Activated CD4-positive, alpha-beta T cell treated with anti-CD3 and anti-CD28 coated beads, Interleukin-10, Interleukin-2, amounts not matched to agents 100 ng/mL and 50 ng/mL, durations not matched to agents 16 hours and 8 hours (primary cell): ENCODE measurements at regions not wholly inside any gene's neighbourhood (a gene's known extent, or its start where the extent isn't known, plus 50 kb on each side); places are given as distances from the start of the nearest gene placed in this dataset.

Source experiments
- DNase-seq: peaks from one replicate; pipeline ENCODE4 v3.0.0-alpha.2; 2020

DNA sequence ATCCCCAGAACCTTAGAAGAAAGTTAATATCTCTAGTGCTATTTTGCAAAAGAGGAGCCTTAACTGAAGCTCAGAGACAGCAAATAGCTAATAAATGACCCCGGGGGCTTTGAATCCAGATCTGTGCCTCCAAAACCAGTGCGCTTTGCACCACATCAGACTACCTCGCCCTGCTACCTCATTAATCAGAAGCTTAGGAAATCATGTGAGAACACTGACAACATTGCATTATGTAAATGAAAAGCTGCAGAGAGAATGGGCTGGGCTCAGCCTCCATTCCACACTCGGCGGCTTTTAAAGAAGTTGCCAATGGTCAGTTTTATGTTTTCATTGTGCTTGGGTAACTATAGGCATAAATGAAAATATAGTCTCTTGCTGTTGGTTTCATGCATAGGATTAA is 54.0 kb upstream of the STMND1 start:
- DNase-seq = no peak

DNA sequence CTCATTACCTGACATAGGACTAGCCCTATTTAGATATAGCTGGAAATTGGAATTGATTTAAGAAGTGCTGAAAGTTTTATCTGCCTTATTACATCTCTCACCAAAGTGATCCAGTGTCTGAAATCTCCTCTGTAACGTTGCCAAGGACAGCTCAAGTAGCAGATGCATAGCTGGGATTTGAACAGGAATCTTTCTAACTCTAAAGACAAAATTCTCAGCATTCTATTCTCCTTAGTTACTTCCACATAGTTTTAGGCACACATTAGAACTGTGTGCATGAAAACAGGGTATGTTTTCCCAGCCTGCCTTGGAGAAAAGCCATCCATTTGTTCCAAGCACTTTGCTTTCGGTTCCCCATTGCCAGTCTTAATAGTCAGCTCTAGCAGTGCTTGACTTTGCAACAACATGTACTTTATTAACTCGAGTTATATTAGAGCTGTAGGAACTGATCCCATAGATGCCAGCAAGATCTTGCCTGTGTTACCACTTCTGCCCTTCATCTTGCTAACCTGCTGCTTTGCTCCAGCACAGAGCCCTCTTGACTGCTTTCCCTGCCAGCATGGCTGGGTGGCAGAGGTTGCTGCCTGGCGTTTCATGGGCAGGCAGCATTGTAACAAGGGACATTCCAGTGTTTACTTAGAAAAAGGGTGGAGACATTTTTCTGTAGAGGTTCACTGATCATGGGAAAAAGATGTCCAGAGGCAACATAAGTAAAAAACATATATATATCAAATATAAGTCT is 56.1 kb upstream of the STMND1 start:
- DNase-seq = no peak

DNA sequence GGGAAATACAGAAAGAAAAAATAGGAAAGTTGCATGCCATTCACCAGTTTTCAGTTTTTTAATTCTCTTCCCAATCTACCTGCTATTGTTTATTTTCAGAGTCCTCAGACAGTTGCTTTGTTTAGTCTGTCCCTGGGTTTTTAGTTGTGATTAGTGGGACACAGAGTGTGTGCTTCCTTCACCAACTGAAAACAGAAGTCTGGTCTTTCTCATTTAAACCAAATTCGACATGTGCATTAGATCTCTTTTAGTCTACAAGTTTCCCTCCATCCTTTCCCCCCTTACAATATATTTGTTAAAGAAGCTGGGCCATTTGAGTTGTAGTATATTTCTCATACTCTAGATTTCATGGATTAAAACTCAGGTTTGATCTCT is 58.7 kb upstream of the STMND1 start:
- no peak for DNase-seq

DNA sequence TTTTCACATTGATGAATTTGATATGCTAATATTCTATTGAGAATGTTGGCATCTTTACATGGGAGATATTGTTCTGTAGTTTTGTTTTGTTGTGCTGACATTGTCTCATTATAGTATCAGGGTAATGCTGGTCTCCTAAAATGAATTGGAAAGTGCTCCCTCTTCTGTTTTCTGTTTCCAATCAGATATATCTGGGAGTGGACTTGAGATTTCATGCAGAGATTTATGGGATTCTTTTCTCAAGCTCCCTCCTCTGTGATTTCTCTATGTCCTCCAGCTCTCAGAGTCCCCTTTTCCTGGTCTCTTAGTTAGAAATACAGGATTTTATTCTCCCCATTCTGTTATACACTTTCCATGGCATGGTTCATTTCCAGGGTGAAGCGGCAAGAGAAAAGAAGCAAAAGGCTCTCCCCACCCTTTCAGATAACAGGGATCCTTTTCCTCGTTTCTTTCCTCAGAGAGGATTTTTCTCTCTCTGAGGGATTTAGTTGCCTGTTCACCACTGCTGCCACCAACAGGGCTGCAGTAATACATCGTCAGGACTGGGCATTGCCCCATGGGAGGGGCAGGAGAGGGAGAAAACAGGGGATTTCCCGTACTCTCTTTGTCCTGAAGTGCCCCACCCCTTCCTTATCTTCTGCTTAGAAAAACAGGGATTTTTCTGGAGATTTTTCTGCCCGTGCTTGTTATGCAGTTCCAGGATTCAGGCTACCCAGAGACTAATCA is 59.3 kb upstream of the STMND1 start:
- DNase-seq = peak; percentile 1

DNA sequence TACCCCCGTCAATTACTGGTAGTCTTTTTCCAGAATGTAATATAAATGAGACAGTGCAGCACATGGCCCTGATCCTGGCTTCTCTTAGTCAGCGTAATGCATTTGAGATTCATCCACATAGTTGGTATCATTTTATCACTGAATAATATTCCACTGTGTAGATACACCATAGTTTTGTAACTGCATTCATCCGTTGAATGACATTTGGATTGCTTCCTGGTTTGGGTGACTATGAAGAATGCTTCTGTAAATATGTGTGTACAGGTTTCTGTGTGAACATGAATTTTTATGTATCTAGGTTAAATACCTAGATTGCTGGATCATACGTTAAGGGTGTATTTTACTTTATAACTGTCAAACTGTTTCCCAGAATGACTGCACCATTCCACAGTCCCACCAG is 62.6 kb upstream of the STMND1 start:
- no peak for DNase-seq

DNA sequence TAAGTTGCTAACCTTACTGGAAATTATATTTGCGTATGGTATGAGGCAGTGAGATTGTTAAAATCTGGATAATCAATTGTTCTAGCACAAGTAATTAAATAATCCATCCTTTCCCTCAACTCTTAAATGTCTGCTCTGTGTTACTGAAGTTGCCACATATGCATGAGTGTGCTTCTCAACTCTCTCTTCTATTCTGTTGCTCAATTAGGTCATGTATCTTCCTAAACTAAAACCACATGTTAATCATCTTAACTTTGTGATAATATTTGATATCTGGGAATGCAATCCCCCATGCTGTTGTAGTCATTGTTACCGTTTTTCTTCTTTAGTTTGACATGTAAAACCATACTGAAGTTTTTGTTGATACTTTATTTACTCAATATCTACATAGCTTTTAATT is 63.5 kb upstream of the STMND1 start:
- no peak for DNase-seq

DNA sequence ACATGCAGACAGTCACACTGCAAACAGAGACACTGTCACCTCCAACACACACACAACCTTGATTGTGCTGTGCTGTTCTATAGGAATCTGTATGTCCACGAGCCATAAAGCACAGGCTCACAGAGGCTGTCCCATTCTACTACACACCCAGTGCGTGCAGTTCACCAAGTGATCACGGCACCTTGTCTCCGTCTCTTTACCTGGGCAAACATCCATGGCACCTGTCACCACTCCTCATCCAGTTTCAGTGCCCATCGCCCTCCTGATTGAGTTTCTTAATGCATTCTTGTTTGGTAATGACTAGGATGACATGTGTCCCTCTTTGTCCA is 65.8 kb upstream of the STMND1 start:
- no peak for DNase-seq

DNA sequence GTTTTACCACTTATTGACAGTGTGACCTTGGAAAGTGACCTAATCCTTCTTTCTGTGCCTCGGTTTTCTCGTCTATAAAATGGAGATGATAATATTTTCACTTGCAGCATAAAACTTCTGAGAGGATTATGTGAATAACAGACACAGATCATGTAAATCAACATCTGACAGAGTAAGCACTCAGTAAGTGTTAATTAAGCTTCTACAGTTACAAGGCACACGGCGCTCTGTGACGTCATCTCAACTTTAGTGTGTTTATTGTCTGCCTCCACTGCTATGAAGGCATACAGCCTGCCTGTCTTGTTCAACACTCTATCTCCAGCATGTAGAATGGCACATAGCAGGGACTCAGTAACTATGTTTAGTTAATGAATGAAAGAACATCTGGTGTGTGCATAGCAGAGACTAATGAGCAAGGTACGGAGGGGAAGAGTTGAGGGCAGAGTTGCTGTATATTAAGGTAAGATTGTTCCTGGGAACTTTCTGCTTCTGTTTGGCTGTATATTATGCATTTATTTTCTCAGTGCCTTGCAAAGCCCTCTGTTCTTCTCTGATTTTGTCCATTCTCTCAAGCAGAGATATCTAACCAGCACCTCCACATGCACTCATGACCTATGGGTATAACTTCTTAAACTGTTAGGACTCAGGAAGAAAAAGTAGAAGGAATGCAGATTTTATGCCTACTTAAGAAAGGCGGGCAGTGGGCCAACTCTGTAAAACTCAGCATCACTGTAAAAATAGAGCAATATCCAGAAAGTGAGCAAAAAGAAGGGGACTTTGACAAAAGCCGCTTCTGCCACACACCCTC is 66.4 kb upstream of the STMND1 start:
- DNase-seq = no peak

DNA sequence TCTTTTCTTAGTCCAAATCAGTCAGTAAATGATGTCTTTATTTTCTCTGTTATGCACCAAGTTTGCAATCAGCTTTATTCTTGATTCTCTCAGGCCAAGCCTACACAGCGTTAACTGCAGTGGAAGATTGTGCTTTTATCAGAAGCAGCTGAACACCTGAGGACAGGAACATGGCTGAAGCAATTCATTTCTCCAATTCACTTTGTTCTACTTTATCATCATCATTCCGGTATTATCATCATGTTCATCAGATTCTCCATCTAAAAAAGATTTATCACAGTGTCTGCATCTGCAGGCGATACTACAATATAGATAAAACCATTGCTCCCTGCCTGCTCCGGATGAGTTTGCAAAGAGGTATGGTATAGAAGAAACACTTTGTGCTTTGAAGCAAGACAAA is 68.1 kb upstream of the STMND1 start:
- no peak for DNase-seq

DNA sequence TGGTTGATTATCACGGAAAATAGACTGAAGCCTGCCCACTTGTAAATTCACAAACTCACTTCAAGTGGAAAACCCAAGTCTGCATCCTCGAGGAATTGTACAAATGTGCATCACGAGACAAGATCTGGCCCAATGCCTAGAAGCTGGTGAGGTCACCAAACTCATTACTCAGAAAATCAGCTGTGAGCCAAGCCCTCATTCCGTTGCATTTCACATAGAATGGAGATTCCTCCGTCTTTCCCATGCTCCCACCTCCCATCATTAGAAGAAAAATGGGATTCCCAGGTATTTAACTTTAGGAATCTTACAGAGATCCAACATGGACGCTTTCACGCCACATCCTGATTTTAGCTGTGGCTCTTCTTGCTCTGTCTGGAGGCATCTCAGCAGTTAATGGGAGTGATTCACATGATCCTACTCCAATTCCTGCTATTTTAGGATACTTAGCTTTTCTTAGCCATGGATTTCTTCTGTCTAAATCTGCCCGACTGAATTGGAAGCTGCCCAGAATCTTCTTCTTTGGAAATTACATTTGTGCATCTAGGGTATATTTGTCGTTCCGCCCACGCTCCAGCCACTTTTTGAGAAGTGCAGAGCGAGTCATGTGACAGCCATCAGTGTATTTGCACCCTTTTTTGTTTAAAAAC is 68.7 kb upstream of the STMND1 start:
- no peak for DNase-seq

DNA sequence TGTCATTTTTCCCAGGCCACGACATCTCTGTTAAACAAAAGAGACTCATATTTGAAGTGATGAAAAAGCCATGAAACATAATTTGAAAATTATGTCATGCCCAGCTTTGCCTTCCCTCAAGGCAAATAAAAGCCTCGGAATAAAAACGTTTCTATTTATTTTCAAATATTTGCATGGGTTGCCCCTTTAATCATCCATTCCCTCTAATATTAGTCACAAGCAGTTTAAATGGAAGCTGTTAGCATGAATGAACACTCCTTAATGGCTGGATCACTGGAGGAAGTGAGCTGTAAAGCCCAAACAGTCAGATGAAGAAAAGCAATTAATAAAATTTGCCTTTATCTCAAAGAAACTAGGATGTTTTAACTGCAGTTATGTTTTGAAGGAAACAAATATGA is 69.3 kb upstream of the STMND1 start:
- no peak for DNase-seq

DNA sequence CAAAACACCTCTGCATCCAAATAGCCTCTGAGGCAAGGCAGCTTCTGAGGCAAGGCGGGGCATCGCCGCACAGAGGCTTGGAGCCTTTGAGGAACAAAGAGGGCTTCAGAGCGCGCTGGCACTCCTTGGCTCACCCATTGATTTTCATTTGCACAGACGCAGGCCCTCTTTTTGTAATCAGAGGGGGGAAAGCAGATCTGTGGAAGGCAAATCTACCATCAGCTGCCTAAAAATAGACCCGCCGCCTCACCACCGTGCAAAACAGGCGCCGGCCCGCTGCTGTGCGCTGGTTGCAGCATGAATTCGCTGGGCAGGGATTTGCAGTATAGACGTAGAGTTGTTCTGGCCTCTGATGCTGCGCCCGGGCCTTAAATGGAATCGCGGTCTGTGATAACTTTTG is 69.9 kb upstream of the STMND1 start:
- DNase-seq = no peak

DNA sequence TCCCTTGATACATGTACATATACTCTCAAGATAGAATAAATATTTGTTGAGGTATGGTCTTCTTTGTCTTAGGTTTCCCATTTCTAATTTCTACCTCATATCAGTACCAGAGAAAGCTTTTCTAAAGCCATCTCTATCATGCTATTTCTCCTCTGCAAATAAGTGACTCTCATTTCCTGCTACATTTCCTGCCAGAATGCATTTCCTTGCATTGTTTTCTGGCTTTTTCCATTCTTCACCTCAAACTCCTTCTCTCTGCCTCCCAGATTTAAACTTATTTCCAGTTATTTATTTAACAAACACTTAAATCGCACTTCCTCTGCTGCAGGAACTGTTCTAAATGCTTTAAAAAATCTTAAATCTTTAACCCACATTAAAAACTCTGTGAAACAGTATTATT is 74.4 kb upstream of the STMND1 start:
- no peak for DNase-seq

DNA sequence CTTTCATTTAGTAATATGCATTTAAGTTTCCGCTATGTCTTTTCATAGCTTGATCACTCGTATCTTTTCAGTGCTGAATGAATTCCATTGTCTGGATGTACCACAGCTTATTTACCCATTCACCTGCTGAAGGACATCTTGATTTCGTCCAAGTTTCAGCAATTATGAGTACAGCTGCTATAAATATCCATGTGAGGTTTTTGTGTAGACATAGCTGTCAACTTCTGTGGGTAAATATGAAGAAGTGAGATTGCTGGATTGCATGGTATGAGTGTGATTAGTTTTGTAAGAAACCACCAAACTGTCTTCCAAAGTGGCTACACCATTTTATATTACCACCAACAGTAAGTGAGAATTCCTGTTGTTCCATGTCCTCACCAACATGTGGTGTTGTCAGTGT is 79.2 kb upstream of the STMND1 start:
- no peak for DNase-seq

DNA sequence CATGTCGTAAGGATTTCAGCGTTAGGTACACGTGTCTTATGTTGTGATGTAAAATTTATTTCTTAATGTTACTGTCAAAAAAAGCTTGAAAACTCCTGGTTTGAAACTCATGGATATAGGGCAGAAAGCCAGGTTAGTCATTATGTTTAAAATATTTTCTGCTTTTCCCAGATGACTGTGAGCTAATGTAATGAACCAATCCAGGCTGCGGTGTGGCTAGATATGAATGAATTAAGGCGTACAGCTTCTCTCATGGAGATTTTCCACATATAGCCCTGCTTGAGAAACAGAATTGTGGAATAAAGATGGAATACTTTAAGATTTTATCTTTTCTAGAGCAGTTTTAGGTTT is 80.3 kb upstream of the STMND1 start:
- DNase-seq = no peak

DNA sequence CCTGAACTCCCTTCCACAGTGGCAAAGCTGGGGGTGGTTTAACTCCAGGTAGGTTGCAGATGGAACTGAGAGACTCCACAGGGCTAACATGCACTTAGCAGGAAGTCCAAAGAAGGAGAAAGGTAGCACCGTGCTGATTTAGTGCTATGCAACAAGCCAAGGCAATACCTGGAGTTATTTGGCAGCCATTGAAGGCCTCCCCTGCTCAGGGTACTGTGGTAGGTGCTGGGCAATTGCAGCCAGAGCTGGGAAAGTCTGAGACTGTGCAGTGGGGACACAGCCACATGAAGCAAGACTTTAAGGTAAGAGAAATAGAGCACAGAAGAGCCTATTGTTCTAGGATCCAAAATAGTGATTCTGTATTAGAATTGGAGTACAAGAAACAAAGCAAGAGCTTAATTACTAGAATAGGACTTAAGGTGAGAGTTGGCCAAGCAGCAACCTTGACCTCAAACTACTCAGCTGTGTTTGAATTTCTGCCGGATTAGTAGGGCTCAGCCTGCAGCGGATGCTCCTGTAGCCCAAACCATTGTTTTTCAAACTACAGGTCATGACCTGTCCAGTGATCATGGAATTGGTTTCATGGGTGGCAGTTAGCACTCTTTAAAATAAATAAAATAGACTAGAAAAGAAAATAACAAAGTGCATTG is 80.8 kb upstream of the STMND1 start:
- DNase-seq = no peak

DNA sequence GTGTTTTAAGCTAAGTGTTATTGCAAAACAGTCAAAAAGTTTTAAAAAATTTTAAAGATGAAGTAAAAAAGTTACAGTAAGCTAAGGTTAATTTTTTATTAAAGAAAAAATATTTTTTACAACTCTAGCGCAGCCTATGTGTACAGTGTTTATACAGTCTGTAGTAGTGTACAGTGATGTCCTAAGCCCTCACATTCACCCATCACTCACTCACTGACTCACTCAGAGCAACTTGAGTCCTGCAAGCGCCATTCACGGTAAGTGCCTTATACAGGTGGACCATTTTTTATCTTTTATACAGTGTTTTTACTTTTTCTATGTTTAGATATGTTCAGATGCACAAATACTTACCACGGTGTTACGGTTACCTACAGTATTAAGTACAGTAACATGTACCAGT is 83.4 kb upstream of the STMND1 start:
- DNase-seq = no peak

DNA sequence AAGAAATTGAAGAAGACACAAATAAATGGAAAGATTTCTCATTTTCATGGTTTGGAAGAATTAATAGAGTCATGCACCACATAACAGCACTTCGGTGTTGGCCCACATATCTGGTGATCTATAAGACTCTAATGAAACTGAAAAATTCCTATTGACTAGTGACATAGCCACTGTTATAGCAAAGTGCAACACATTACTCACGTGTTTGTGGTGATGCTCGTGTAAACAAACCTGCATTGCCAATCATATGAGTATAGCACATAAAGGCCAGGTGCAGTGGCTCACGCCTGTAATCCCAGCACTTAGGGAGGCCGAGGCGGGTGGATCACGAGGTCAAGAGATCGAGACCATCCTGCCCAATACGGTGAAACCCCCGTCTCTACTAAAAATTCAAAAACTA is 84.4 kb upstream of the STMND1 start:
- no peak for DNase-seq

DNA sequence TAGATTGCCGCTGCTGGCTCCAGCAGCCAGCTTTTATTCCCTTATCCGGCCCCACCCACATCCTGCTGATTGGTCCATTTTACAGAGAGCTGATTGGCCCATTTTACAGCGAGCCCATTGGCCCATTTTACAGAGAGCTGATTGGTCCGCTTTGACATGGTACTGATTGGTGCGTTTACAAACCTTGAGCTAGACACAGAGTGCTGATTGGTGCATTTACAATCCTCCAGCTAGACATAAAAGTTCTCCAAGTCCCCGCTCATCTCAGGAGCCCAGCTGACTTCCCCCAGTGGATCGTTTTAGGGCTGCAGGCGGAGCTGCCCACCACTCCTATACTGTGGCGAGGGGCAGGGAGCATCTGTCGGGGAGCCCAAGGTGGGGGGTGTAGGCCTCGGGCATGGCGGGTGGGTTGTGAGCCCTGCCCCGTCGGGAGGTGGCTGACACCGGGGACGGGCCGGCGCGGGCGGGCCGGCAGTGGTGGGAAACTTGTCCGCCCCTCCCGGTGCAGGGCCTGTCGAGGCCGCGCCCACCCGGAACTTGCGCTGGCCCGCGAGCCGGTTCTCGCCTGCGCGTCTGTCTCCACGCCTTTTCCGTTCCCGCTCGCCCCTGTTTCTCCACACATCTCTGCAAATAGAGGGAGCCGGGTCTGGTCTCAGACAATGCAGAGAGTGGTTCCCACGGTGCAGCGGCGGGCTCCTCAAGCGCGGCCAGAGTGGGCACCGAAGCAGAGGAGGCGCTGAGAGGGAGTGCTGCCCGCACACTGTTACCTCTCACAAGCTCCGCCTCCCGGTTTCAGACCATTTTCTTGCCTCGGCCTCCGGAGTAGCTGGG is 86.1 kb upstream of the STMND1 start:
- peak; percentile 4 for DNase-seq

DNA sequence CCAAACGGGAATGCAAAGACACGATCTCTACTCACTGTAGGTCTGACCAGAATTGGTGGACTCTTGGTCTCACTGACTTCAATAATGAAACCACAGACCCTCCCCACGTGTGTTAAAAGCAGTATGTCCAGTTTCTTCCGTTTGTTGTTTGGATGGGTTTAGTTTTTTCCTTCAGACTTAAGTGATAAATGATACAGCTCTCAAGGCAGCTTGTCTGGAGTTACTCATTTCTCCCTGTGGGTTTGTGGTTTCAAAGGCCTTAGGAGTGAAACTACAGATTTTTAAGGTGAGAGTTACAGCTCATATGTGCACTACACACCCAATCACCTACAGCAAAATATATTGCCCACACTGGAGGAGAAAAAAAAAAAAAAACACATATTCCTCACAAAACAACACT is 86.7 kb upstream of the STMND1 start:
- DNase-seq = peak; percentile 88

DNA sequence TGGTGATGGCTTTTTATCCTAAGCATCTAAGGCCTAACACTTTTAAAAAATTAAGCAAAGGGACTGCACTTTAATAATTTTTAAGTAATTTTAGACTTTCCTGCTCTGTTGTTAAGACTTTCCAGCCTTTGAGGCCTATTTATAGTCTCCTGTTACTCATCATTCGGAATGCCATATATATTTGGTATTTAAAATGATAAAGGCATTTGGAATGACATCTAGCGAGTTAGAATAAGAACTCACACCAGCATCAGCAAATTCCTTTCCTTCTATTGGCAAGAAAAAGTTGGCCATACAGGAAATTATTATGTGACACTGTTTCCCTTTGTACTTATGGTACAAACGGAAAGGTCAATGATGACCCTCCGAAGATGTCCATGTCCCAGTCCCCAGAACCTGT is 88.1 kb upstream of the STMND1 start:
- DNase-seq = no peak
